ENCODE measurements at regions not wholly inside any gene's neighbourhood (a gene's known extent, or its start where the extent isn't known, plus 50 kb on each side); places are given as distances from the start of the nearest gene placed in this dataset.

- TF ChIP-seq CBX1 (IDR thresholded peaks at IDR 0.05; ENCODE audit: low read depth), result peak; percentile 84; the same call in 1 of the 2 replicates
- TF ChIP-seq NFYB (IDR thresholded peaks at IDR 0.05; ENCODE audit: extremely low read depth, insufficient read length), result no peak
- TF ChIP-seq KAT8 (IDR thresholded peaks at IDR 0.05; ENCODE audit: low read depth), result no peak
- no peak for TF ChIP-seq ZNF282 (CRISPR knock-in tag; IDR thresholded peaks at IDR 0.05)
- TF ChIP-seq CSDE1 (IDR thresholded peaks at IDR 0.05), result no peak
- no peak for TF ChIP-seq ARID1B (IDR thresholded peaks at IDR 0.05)
- no peak for TF ChIP-seq ZNF740 (CRISPR knock-in tag; IDR thresholded peaks at IDR 0.05)
- no peak for TF ChIP-seq ZNF740 (tag; IDR thresholded peaks at IDR 0.05)
- TF ChIP-seq PRDM10 (IDR thresholded peaks at IDR 0.05; ENCODE audit: partially characterized antibody), result no peak
- TF ChIP-seq DDX20 (tag; IDR thresholded peaks at IDR 0.05; ENCODE audit: low read depth), result no peak
- TF ChIP-seq CEBPB (tag; IDR thresholded peaks at IDR 0.05), result no peak
- TF ChIP-seq MIER1 (IDR thresholded peaks at IDR 0.05; ENCODE audit: low read depth), result no peak
- TF ChIP-seq ZBTB1 (CRISPR knock-in tag; IDR thresholded peaks at IDR 0.05; ENCODE audit: borderline replicate concordance, low read depth), result no peak
- no peak for TF ChIP-seq LEF1 (IDR thresholded peaks at IDR 0.05)
- TF ChIP-seq ZNF274 (IDR thresholded peaks at IDR 0.05; ENCODE audit: borderline replicate concordance, low read depth, low read length), result no peak
- no peak for TF ChIP-seq NONO (IDR thresholded peaks at IDR 0.05; ENCODE audit: low read depth in 2 of 2, low read length in 1 of 2)
- no peak for TF ChIP-seq ZNF407 (IDR thresholded peaks at IDR 0.05; ENCODE audit: low read depth)
- TF ChIP-seq ZNF444 (CRISPR knock-in tag; IDR thresholded peaks at IDR 0.05), result no peak
Observed at GRCh38 chr5:176178789-176179188, 59.4 kb upstream of the SIMC1 start (continued).
